ENCODE measurements at regions not wholly inside any gene's neighbourhood (a gene's known extent, or its start where the extent isn't known, plus 50 kb on each side); places are given as distances from the start of the nearest gene placed in this dataset.

DNA sequence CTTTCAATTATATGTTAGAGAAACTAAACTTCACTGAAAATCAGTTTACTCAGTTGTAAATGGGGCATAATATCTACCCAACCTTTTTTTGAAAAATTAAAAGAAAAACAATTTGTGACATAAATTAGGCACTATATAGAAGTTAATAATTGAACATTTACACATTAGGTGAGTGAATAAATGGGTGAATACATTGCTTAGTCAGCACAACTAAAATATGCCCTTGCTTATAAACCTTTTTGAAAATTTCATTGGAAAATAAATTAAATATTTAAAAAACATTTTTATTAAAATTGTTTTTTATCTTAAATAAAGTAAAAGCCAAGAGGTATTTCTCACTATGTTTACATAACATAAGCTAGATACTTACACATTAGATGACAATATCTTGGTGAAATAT lies 994.5 kb upstream of the TENM4 start:
- DNase-seq (ENCODE audit: low read depth in 1 of 2, low spot score in 2 of 2) (no peak), FAIRE-seq (no peak)
- Histone ChIP-seq H4K91ac (replicated peaks; ENCODE audit: insufficient read length, low read length) (no peak overlapping the region), H3K23me2 (ENCODE audit: low read depth, low read length) (no peaks in the 10 kb centered on the region; the same call in 1 of the 2 replicates), H4K20me1 (replicated peaks in 1 of 2; ENCODE audit: control insufficient read depth in 1 of 2, insufficient read depth in 2 of 2, low read length in 2 of 2) (no peaks in the 10 kb centered on the region), H3K9me3 (ENCODE audit: insufficient read depth in 2 of 2, low read depth in 1 of 2, low read length in 1 of 2) (no peaks in the 10 kb centered on the region), H3K79me2 (ENCODE audit: control insufficient read depth in 1 of 2, insufficient read depth in 2 of 2, low read length in 2 of 2) (no peaks in the 10 kb centered on the region), H3K14ac (ENCODE audit: insufficient read length) (no peak overlapping the region), H3K56ac (replicated peaks; ENCODE audit: insufficient read length, low read depth, low read length) (no peak overlapping the region), H3K4ac (replicated peaks; ENCODE audit: insufficient read length, low read depth, low read length) (no peak overlapping the region), H2BK5ac (ENCODE audit: low read depth, low read length) (no peak overlapping the region), H2BK20ac (ENCODE audit: low read length) (no peak overlapping the region), H4K8ac (ENCODE audit: extremely low read depth, insufficient read depth, low read length) (no peak overlapping the region), H3K23ac (ENCODE audit: insufficient read length) (no peak overlapping the region), H2BK15ac (ENCODE audit: low read length) (no peak overlapping the region), H3K4me2 (ENCODE audit: insufficient read depth in 1 of 2, low read depth in 2 of 2, low read length in 2 of 2) (no peak overlapping the region), H3K79me1 (ENCODE audit: low read depth, low read length) (no peaks in the 10 kb centered on the region), H3K27me3 (replicated peaks in 1 of 4; ENCODE audit: control insufficient read depth in 3 of 4, extremely low read depth in 1 of 4, insufficient read depth in 3 of 4, low read length in 3 of 4) (no peaks in the 10 kb centered on the region), H3K4me3 (ENCODE audit: extremely low read depth in 1 of 4, insufficient read depth in 2 of 4, low read depth in 3 of 4, low read length in 4 of 4) (no peak overlapping the region), H3K9ac (replicated peaks in 1 of 4; ENCODE audit: extremely low read depth in 1 of 4, low read depth in 3 of 4, low read length in 3 of 4) (no peak overlapping the region), H3K18ac (ENCODE audit: extremely low read depth, low read length) (no peak overlapping the region), H2BK120ac (replicated peaks; ENCODE audit: low read depth, low read length) (no peak overlapping the region), H2AK5ac (ENCODE audit: low read depth, low read length) (no peak overlapping the region), H3K4me1 (replicated peaks in 1 of 4; ENCODE audit: control insufficient read depth in 3 of 4, insufficient read depth in 4 of 4, low read length in 3 of 4) (no peaks in the 10 kb centered on the region), H3K27ac (ENCODE audit: low read depth, low read length) (no peak overlapping the region), H3K36me3 (ENCODE audit: control insufficient read depth in 2 of 4, insufficient read depth in 4 of 4, low read length in 3 of 4) (no peaks in the 10 kb centered on the region), H2BK12ac (ENCODE audit: low read depth, low read length) (no peak overlapping the region), H2AFZ (ENCODE audit: low read length) (no peak overlapping the region), H4K5ac (ENCODE audit: insufficient read length, low read depth, low read length) (no peak overlapping the region)
- peak; percentile 19; the same call in 1 of the 2 replicates for TF ChIP-seq MAFK (IDR thresholded peaks at IDR 0.05; ENCODE audit: low read depth, low read length)
- TF ChIP-seq, protein P1, sequence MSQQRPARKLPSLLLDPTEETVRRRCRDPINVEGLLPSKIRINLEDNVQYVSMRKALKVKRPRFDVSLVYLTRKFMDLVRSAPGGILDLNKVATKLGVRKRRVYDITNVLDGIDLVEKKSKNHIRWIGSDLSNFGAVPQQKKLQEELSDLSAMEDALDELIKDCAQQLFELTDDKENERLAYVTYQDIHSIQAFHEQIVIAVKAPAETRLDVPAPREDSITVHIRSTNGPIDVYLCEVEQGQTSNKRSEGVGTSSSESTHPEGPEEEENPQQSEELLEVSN (IDR thresholded peaks at IDR 0.05) = no peak
- CTCF ChIA-PET (ENCODE audit: partially characterized antibody) = interaction anchor here (0.7 to 1.0 kb wide), 2 partner anchors 11 to 806 kb away, joined by 3 to 4 read pairs; no protein-coding TSS in a partner anchor
- POLR2A ChIA-PET (ENCODE audit: partially characterized antibody) = no interaction called here

All from H1 (cell line).